OCI-LY1 (cell line): ENCODE measurements at regions not wholly inside any gene's neighbourhood (a gene's known extent, or its start where the extent isn't known, plus 50 kb on each side); places are given as distances from the start of the nearest gene placed in this dataset.

Source experiments
- H2AFZ ChIP-seq: fragments of 200-600 bp; sonication (generic), shearing (Covaris generic); 2 replicates; pipeline ENCODE4 v1.6.0; 2014; ENCODE audit warnings: antibody characterized with exemption, mild to moderate bottlenecking, low read length
- H3F3A ChIP-seq: fragments of 200-600 bp; sonication (generic), shearing (Covaris generic); 2 replicates; pipeline ENCODE4 v1.6.0; 2014; ENCODE audit warnings: mild to moderate bottlenecking, antibody characterized with exemption, low read length, moderate library complexity; ENCODE audit not compliant: insufficient read depth
- H3K27ac ChIP-seq: fragments of 200-600 bp; sonication (generic); 2 replicates; pipeline ENCODE4 v1.5.1; 2014; ENCODE audit warnings: low read length, mixed run types, mild to moderate bottlenecking, low read depth; ENCODE audit not compliant: poor library complexity, severe bottlenecking
- H3K27me3 ChIP-seq: fragments of 200-600 bp; sonication (generic); 2 replicates; pipeline ENCODE4 v1.6.0; 2014; ENCODE audit warnings: antibody characterized with exemption, mild to moderate bottlenecking, low read length, moderate library complexity; ENCODE audit not compliant: insufficient read depth
- H3K36me3 ChIP-seq: fragments of 200-600 bp; sonication (generic); 2 replicates; pipeline ENCODE4 v1.6.1; 2014; ENCODE audit warnings: mild to moderate bottlenecking, antibody characterized with exemption, low read length, moderate library complexity, mixed read lengths; ENCODE audit not compliant: insufficient read depth
- H3K4me1 ChIP-seq: fragments of 200-600 bp; sonication (generic); 2 replicates; pipeline ENCODE4 v1.5.1; 2014; ENCODE audit warnings: mild to moderate bottlenecking, low read length, moderate library complexity; ENCODE audit not compliant: insufficient read depth, severe bottlenecking
- H3K4me2 ChIP-seq: fragments of 200-600 bp; sonication (generic), shearing (Covaris generic); 2 replicates; pipeline ENCODE4 v1.6.1; 2014; ENCODE audit warnings: low read length
- H3K4me3 ChIP-seq: fragments of 200-600 bp; sonication (generic); 2 replicates; pipeline ENCODE4 v1.5.1; 2014; ENCODE audit warnings: low read length, low read depth, mild to moderate bottlenecking, mixed read lengths; ENCODE audit not compliant: poor library complexity, severe bottlenecking
- H3K79me2 ChIP-seq: fragments of 200-600 bp; shearing (Covaris generic); 2 replicates; pipeline ENCODE4 v1.6.1; 2016; ENCODE audit warnings: mixed run types, low read length, mixed read lengths; ENCODE audit not compliant: insufficient read depth
- H3K9ac ChIP-seq: fragments of 200-600 bp; sonication (generic), shearing (Covaris generic); 2 replicates; pipeline ENCODE4 v1.6.1; 2014; ENCODE audit warnings: mild to moderate bottlenecking, low read length, mixed read lengths
- H3K9me2 ChIP-seq: fragments of 200-600 bp; sonication (generic), shearing (Covaris generic); 2 replicates; pipeline ENCODE4 v1.6.1; 2014; ENCODE audit warnings: low read depth, mild to moderate bottlenecking, low read length, mixed read lengths
- H3K9me3 ChIP-seq: fragments of 200-600 bp; shearing (Covaris generic); 2 replicates; pipeline ENCODE4 v1.6.1; 2014; ENCODE audit warnings: low read length, mixed read lengths
- H4K20me1 ChIP-seq: fragments of 200-600 bp; sonication (generic), shearing (Covaris generic); 2 replicates; pipeline ENCODE4 v1.6.0; 2016; ENCODE audit warnings: mild to moderate bottlenecking, low read length; ENCODE audit not compliant: insufficient read depth
- EZH2 ChIP-seq: fragments of 200-600 bp; sonication (generic), shearing (Covaris generic); IDR thresholded peaks from 2 replicates; pipeline ENCODE4 v1.8.0; 2017; ENCODE audit warnings: borderline replicate concordance, mixed run types, mild to moderate bottlenecking, antibody characterized with exemption, low read length, moderate library complexity, mixed read lengths
- TF ChIP-seq, protein P1 (sequence below): fragments of 200-600 bp; sonication (generic), shearing (Covaris generic); IDR thresholded peaks from 2 replicates; pipeline ENCODE4 v1.5.1; 2017; ENCODE audit warnings: mild to moderate bottlenecking, antibody characterized with exemption, low read length, moderate library complexity, mixed read lengths

DNA sequence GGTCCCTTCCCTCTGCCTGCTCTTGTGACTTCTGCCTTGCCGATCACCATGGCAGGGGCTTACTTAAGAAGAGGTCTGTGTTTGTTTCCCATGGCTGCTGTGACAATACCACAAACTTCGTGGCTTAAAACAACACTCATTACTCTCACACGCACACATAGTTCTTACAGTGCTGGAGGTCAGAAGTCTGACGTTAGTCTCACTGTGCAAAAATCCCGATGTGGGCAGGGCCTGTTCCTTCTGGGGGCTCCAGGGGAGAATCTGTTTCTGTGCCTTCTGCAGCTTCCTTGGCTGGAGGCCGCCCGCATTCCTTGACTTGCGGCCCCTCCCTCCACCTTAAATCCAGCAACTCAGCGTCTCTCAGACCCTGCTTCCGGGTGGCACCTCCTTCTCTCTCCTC lies 249.2 kb upstream of the GSE1 start:
- Histone ChIP-seq H3K9me3 (no peaks in the 10 kb centered on the region), H3K9me2 (no peaks in the 10 kb centered on the region), H3K27ac (no peak overlapping the region), H2AFZ (no peak overlapping the region), H3K9ac (no peak overlapping the region), H3K4me2 (no peak overlapping the region), H3K4me1 (peaks cover 22% of the 10 kb centered on the region), H3K4me3 (no peak overlapping the region), H3F3A (no peaks in the 10 kb centered on the region), H3K36me3 (no peaks in the 10 kb centered on the region), H4K20me1 (no peaks in the 10 kb centered on the region), H3K79me2 (no peaks in the 10 kb centered on the region), H3K27me3 (peaks cover 4% of the 10 kb centered on the region; the same call in 1 of the 2 replicates)
- TF ChIP-seq, protein P1, sequence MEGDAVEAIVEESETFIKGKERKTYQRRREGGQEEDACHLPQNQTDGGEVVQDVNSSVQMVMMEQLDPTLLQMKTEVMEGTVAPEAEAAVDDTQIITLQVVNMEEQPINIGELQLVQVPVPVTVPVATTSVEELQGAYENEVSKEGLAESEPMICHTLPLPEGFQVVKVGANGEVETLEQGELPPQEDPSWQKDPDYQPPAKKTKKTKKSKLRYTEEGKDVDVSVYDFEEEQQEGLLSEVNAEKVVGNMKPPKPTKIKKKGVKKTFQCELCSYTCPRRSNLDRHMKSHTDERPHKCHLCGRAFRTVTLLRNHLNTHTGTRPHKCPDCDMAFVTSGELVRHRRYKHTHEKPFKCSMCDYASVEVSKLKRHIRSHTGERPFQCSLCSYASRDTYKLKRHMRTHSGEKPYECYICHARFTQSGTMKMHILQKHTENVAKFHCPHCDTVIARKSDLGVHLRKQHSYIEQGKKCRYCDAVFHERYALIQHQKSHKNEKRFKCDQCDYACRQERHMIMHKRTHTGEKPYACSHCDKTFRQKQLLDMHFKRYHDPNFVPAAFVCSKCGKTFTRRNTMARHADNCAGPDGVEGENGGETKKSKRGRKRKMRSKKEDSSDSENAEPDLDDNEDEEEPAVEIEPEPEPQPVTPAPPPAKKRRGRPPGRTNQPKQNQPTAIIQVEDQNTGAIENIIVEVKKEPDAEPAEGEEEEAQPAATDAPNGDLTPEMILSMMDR = no peak
- TF ChIP-seq EZH2 = no peak

DNA sequence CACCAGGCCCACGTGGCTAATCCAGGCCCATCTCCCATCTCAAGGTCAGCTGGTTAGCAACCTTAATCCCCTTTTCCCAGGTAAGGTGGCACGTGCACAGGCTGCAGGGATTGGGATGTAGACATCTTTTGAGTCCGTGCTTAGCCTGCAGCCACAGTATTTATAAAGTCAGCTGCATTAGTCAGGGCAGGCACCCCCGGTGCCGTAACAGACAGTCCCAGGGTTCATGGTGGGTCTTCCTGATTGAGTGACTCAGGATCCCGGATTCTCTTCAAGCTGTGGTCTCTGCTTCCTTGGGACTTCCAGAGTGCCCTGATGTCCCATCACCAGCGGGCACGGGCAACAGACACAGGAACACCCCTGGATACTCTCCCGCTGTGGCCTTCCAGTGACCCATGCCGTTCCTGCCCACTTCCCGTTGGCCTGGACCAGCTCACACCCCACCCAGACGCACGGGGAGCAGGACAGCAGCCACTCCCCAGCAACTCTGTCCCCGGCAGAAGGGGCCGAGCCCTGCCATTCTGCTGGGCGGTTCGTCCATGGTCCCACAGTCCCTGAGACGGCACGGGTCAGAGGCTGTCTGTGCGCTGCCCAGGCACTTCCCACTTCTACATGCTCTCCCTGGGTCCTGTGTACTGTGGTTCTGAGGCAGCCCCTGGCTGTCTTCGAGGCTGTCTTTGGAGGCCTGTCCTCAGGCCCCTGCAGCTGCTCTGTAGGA lies 248.6 kb upstream of the GSE1 start:
- H3K9ac ChIP-seq = no peak overlapping the region
- no peak overlapping the region for H3K27ac ChIP-seq
- no peak overlapping the region for H2AFZ ChIP-seq
- H3K79me2 ChIP-seq = no peaks in the 10 kb centered on the region
- TF ChIP-seq, protein P1 = no peak
- H3K4me3 ChIP-seq = no peak overlapping the region
- peaks cover 16% of the 10 kb centered on the region for H3K4me1 ChIP-seq
- no peaks in the 10 kb centered on the region for H3K9me3 ChIP-seq
- H3K9me2 ChIP-seq = no peaks in the 10 kb centered on the region
- no peaks in the 10 kb centered on the region for H3F3A ChIP-seq
- no peaks in the 10 kb centered on the region for H3K36me3 ChIP-seq
- H4K20me1 ChIP-seq = no peaks in the 10 kb centered on the region
- H3K27me3 ChIP-seq = peaks cover 2% of the 10 kb centered on the region; the same call in 1 of the 2 replicates
- no peak overlapping the region for H3K4me2 ChIP-seq

GRCh38 chr16:85365120-85365519 lies 248.0 kb upstream of the GSE1 start:
- Histone ChIP-seq H3K9me2 (no peaks in the 10 kb centered on the region), H3K36me3 (no peaks in the 10 kb centered on the region), H3K27ac (no peak overlapping the region), H3K9me3 (no peaks in the 10 kb centered on the region), H3K4me2 (no peak overlapping the region), H3F3A (no peaks in the 10 kb centered on the region), H3K4me1 (peaks cover 10% of the 10 kb centered on the region), H3K27me3 (no peaks in the 10 kb centered on the region; the same call in 1 of the 2 replicates), H2AFZ (no peak overlapping the region), H3K79me2 (no peaks in the 10 kb centered on the region), H4K20me1 (no peaks in the 10 kb centered on the region), H3K4me3 (no peak overlapping the region), H3K9ac (no peak overlapping the region)
- no peak for TF ChIP-seq EZH2
- TF ChIP-seq, protein P1 = no peak
